Brain pericyte (primary cell): ENCODE measurements at regions not wholly inside any gene's neighbourhood (a gene's known extent, or its start where the extent isn't known, plus 50 kb on each side); places are given as distances from the start of the nearest gene placed in this dataset.
"Not testable (repeated sequence)": the region's sequence is repeated elsewhere in the genome, so short reads cannot be mapped to it uniquely, and the experiment has no call there.

Experiments
- DNase-seq: peaks from one replicate; pipeline ENCODE4 v3.0.0-alpha.2; 2012; ENCODE audit warnings: low read depth, low spot score

- DNase-seq = no peak
Observed at GRCh38 chr6:139457476-139457875, 83.0 kb upstream of the CITED2 start.

GRCh38 chr6:139452148-139452876 is 77.9 kb upstream of the CITED2 start:
- no peak for DNase-seq

- no peak for DNase-seq
Observed at GRCh38 chr6:139449611-139450000, 75.2 kb upstream of the CITED2 start.

GRCh38 chr6:139448998-139449610 is 74.7 kb upstream of the CITED2 start:
- no peak for DNase-seq

- no peak for DNase-seq
Observed at GRCh38 chr6:139448051-139448649, 73.7 kb upstream of the CITED2 start.

GRCh38 chr6:139447656-139447975 is 73.2 kb upstream of the CITED2 start:
- DNase-seq = no peak

- no peak for DNase-seq
Observed at GRCh38 chr6:139446768-139447655, 72.6 kb upstream of the CITED2 start.

- DNase-seq = no peak
Observed at GRCh38 chr6:139446138-139446715, 71.8 kb upstream of the CITED2 start.

- not testable (repeated sequence) for DNase-seq
Observed at GRCh38 chr6:139444273-139444787, 69.9 kb upstream of the CITED2 start.

GRCh38 chr6:139443231-139444112 is 69.0 kb upstream of the CITED2 start:
- no peak for DNase-seq

- DNase-seq = no peak
Observed at GRCh38 chr6:139442188-139442671, 67.8 kb upstream of the CITED2 start.

GRCh38 chr6:139439349-139439748 is 64.9 kb upstream of the CITED2 start:
- no peak for DNase-seq

- no peak for DNase-seq
Observed at GRCh38 chr6:139438775-139439174, 64.3 kb upstream of the CITED2 start.

GRCh38 chr6:139436957-139437348 is 62.5 kb upstream of the CITED2 start:
- DNase-seq = no peak

- DNase-seq = no peak
Observed at GRCh38 chr6:139436200-139436956, 61.9 kb upstream of the CITED2 start.

GRCh38 chr6:139433631-139434419 is 59.4 kb upstream of the CITED2 start:
- no peak for DNase-seq

GRCh38 chr6:139431602-139431956 is 57.1 kb upstream of the CITED2 start:
- DNase-seq = no peak

- DNase-seq = no peak
Observed at GRCh38 chr6:139430899-139431601, 56.6 kb upstream of the CITED2 start.
